AG04450 (cell line): ENCODE measurements at regions not wholly inside any gene's neighbourhood (a gene's known extent, or its start where the extent isn't known, plus 50 kb on each side); places are given as distances from the start of the nearest gene placed in this dataset.

ENCODE experiments used
- CTCF ChIA-PET: fragments of 300-600, 350-600 bp; formaldehyde crosslinking; extraction: SDS; loops from one replicate; lab custom pipeline; 2022; ENCODE audit warnings: antibody characterized with exemption, inconsistent platforms; lab: Charles Lee
- POLR2A ChIA-PET: fragments of 350-600 bp; formaldehyde crosslinking; extraction: SDS; loops from one replicate; lab custom pipeline; 2021; ENCODE audit warnings: antibody characterized with exemption, inconsistent platforms; lab: Yijun Ruan, JAX
- DNase-seq: peaks from one replicate; pipeline ENCODE4 v3.0.0-alpha.2; 2011; ENCODE audit warnings: low read depth, low spot score
- H3K27ac ChIP-seq: one replicate; pipeline ENCODE4 v1.5.1; 2012; ENCODE audit warnings: low read depth, low read length, control low read depth
- H3K27me3 ChIP-seq: one replicate; pipeline ENCODE4 v1.6.0; 2012; ENCODE audit warnings: low read length; ENCODE audit not compliant: control insufficient read depth, insufficient read depth
- H3K4me3 ChIP-seq: 2 replicates; pipeline ENCODE4 v1.5.1; 2011; ENCODE audit warnings: mild to moderate bottlenecking, low read depth, low read length, control low read depth
- H3K9me3 ChIP-seq: 2 replicates; pipeline ENCODE4 v1.5.1; 2012; ENCODE audit warnings: low read length; ENCODE audit not compliant: control insufficient read depth, insufficient read depth
- CTCF ChIP-seq: IDR thresholded peaks from 2 replicates; pipeline ENCODE4 v1.5.1; 2011; ENCODE audit warnings: low read depth, low read length, control low read depth, inconsistent platforms

DNA sequence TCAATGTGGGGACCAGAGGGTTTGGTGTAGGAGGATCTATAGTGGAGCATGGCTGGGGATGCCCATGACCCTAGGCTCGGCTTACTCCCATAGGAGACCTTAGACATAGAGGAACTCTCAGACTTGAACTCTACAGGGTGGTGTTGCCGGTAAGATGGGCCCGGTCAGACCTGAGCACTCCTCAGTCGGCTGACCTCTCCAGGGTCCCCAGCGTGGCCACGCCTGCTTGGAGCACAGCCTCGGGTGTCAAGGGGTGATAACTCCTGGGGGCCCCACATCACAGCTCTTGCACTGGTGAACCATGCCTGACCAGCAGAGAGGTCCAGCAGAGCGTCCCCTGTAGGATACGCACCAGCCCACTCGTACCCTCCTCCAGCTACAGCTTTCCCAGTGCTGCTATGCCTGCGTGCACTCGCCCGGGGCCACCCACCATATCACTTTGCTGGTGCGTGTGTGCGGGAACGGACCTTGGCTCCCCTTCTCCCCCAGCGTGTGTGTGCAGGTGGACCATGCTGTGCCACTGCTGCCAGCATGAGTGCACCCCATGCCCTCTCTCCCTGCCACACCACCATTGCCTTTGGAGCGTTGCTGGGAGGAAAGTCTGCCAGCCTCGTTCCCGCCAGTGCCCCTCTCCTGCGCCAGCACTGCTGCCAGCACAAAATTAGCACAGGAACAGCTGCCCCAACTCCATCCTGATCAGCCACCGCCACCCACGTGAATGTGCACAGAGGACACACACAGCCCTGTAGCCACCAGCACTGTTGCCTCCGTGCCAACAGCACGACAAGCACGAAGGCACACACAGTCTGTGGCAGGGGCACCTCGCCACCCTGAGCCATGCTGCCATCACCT is 806.6 kb downstream of the GLUD2 start:
- no peak for TF ChIP-seq CTCF
- DNase-seq, result no peak
- no peak overlapping the region for H3K4me3 ChIP-seq
- H3K27ac ChIP-seq, result no peak overlapping the region
- POLR2A ChIA-PET, result no interaction called here
- H3K9me3 ChIP-seq, result peaks cover 16% of the 10 kb centered on the region
- H3K27me3 ChIP-seq, result no peaks in the 10 kb centered on the region
- CTCF ChIA-PET, result no interaction called here

- H3K9me3 ChIP-seq, result peaks cover 22% of the 10 kb centered on the region
Observed at GRCh38 chrX:121854614-121854911, 807.2 kb downstream of the GLUD2 start.

GRCh38 chrX:121858867-121859647 is 811.6 kb downstream of the GLUD2 start:
- no peak for TF ChIP-seq CTCF
- ChIA-PET POLR2A (no interaction called here), CTCF (no interaction called here)
- Histone ChIP-seq H3K9me3 (peaks cover 17% of the 10 kb centered on the region), H3K27me3 (no peaks in the 10 kb centered on the region), H3K4me3 (no peak overlapping the region), H3K27ac (no peak overlapping the region)
- DNase-seq, result no peak

More at GRCh38 chrX:121854614-121854911, 807.2 kb downstream of the GLUD2 start:
- H3K27me3 ChIP-seq, result no peaks in the 10 kb centered on the region
- no peak overlapping the region for H3K27ac ChIP-seq
- H3K4me3 ChIP-seq, result no peak overlapping the region
- POLR2A ChIA-PET, result no interaction called here
- DNase-seq, result no peak
- CTCF ChIA-PET, result no interaction called here
- no peak for TF ChIP-seq CTCF

GRCh38 chrX:121863976-121864375 is 816.6 kb downstream of the GLUD2 start:
- no peak overlapping the region for H3K27ac ChIP-seq
- peaks cover 7% of the 10 kb centered on the region; the same call in 1 of the 2 replicates for H3K9me3 ChIP-seq

More at GRCh38 chrX:121863976-121864375, 816.6 kb downstream of the GLUD2 start:
- Histone ChIP-seq H3K27me3 (no peaks in the 10 kb centered on the region), H3K4me3 (no peak overlapping the region)
- ChIA-PET POLR2A (no interaction called here), CTCF (no interaction called here)
- TF ChIP-seq CTCF, result no peak
- DNase-seq, result no peak
